GM12878 (cell line): ENCODE measurements at regions not wholly inside any gene's neighbourhood (a gene's known extent, or its start where the extent isn't known, plus 50 kb on each side); places are given as distances from the start of the nearest gene placed in this dataset.
"Not testable (repeated sequence)": the region's sequence is repeated elsewhere in the genome, so short reads cannot be mapped to it uniquely, and the experiment has no call there.

Source experiments
- CHD2 ChIP-seq: IDR thresholded peaks from 2 replicates; pipeline ENCODE4 v1.6.1; 2011; ENCODE audit warnings: low read depth, low read length, improper control_type of control experiment, borderline replicate concordance
- EGR1 ChIP-seq, 2 experiments: IDR thresholded peaks; 1 replicate in 1 of 2; 2 replicates in 1 of 2; pipeline ENCODE4 v1.6.1; 2011 to 2012; ENCODE audit warnings: low read depth in 2 of 2, low read length in 2 of 2, borderline replicate concordance in 1 of 2, mild to moderate bottlenecking in 1 of 2, moderate library complexity in 1 of 2
- EZH2 ChIP-seq: IDR thresholded peaks from 2 replicates; pipeline ENCODE4 v1.6.1; 2012; ENCODE audit warnings: low read depth, mild to moderate bottlenecking, control low read depth, inconsistent platforms, low read length, borderline replicate concordance; ENCODE audit not compliant: control insufficient read depth
- POLR2AphosphoS5 ChIP-seq: IDR thresholded peaks from 2 replicates; pipeline ENCODE4 v1.6.1; 2011; ENCODE audit warnings: mild to moderate bottlenecking, low read length, inconsistent platforms
- RAD21 ChIP-seq: IDR thresholded peaks from 2 replicates; pipeline ENCODE4 v1.6.1; 2011; ENCODE audit warnings: mild to moderate bottlenecking, low read depth, low read length, moderate library complexity; ENCODE audit not compliant: insufficient read depth
- USF2 ChIP-seq: IDR thresholded peaks from 2 replicates; pipeline ENCODE4 v1.6.1; 2011; ENCODE audit warnings: low read depth, low read length, improper control_type of control experiment, borderline replicate concordance
- TF ChIP-seq, protein P1 (sequence below), 3 experiments: IDR thresholded peaks in 2 of 3; conservative IDR thresholded peaks in 1 of 3; 2 replicates each; pipeline ENCODE4 v1.5.1; 2011; ENCODE audit warnings: low read depth in 3 of 3, low read length in 3 of 3, mild to moderate bottlenecking in 3 of 3, control low read depth in 2 of 3, moderate library complexity in 2 of 3, inconsistent platforms in 1 of 3, mixed read lengths in 1 of 3; ENCODE audit not compliant: control insufficient read depth in 2 of 3, insufficient read depth in 1 of 3; ENCODE audit errors: extremely low read depth in 1 of 3

GRCh38 chr9:134532661-134533060 is 108.9 kb upstream of the COL5A1 start:
- not testable (repeated sequence) for TF ChIP-seq USF2; EZH2; EGR1 (IDR thresholded peaks at IDR 0.05; ENCODE audit: borderline replicate concordance in 1 of 2, low read depth in 2 of 2, low read length in 2 of 2); RAD21; CHD2; POLR2AphosphoS5
- TF ChIP-seq, protein P1, sequence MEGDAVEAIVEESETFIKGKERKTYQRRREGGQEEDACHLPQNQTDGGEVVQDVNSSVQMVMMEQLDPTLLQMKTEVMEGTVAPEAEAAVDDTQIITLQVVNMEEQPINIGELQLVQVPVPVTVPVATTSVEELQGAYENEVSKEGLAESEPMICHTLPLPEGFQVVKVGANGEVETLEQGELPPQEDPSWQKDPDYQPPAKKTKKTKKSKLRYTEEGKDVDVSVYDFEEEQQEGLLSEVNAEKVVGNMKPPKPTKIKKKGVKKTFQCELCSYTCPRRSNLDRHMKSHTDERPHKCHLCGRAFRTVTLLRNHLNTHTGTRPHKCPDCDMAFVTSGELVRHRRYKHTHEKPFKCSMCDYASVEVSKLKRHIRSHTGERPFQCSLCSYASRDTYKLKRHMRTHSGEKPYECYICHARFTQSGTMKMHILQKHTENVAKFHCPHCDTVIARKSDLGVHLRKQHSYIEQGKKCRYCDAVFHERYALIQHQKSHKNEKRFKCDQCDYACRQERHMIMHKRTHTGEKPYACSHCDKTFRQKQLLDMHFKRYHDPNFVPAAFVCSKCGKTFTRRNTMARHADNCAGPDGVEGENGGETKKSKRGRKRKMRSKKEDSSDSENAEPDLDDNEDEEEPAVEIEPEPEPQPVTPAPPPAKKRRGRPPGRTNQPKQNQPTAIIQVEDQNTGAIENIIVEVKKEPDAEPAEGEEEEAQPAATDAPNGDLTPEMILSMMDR (IDR thresholded peaks at IDR 0.05 in 2 of 3, conservative IDR thresholded peaks at IDR 0.05 in 1 of 3; ENCODE audit: control insufficient read depth in 2 of 3, extremely low read depth in 1 of 3, insufficient read depth in 1 of 3, low read depth in 3 of 3, low read length in 3 of 3), result not testable (repeated sequence)
